ENCODE measurements at regions not wholly inside any gene's neighbourhood (a gene's known extent, or its start where the extent isn't known, plus 50 kb on each side); places are given as distances from the start of the nearest gene placed in this dataset. TPM values are rescaled to one million over a fixed set of nuclear protein-coding genes. Genes with fewer than 3 reads are reported as not detected.

DNA sequence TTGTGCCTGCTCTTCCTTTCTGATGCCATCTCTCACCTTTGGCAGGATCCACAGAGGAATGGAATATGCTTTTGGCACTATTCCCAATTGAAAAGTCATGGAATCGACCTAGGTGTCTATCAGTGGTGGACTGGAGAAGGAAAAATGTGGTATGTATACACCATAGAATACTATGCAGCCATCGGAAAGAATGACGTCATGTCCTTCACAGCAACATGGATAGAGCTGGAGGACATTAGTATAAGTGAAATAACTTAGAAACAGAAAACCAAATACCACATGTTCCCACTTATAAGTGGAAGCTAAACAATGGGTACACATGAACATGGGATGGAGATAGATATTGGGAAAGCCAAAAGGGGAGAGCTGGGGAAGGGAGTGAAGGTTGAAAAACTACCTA lies 58.3 kb upstream of the SMIM31 start:
- no peak for DNase-seq (ENCODE audit: low read depth)
- H3K36me3 ChIP-seq (ENCODE audit: control insufficient read depth, insufficient read depth, low read length), result no peaks in the 10 kb centered on the region
- H3K27me3 ChIP-seq (ENCODE audit: control insufficient read depth, insufficient read depth, low read length), result no peaks in the 10 kb centered on the region
- TF ChIP-seq, protein P1, sequence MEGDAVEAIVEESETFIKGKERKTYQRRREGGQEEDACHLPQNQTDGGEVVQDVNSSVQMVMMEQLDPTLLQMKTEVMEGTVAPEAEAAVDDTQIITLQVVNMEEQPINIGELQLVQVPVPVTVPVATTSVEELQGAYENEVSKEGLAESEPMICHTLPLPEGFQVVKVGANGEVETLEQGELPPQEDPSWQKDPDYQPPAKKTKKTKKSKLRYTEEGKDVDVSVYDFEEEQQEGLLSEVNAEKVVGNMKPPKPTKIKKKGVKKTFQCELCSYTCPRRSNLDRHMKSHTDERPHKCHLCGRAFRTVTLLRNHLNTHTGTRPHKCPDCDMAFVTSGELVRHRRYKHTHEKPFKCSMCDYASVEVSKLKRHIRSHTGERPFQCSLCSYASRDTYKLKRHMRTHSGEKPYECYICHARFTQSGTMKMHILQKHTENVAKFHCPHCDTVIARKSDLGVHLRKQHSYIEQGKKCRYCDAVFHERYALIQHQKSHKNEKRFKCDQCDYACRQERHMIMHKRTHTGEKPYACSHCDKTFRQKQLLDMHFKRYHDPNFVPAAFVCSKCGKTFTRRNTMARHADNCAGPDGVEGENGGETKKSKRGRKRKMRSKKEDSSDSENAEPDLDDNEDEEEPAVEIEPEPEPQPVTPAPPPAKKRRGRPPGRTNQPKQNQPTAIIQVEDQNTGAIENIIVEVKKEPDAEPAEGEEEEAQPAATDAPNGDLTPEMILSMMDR (IDR thresholded peaks at IDR 0.05; ENCODE audit: insufficient read depth, low read depth, low read length), result no peak
- CTCF ChIA-PET, result no interaction called here
- H3K4me3 ChIP-seq (ENCODE audit: low read depth, low read length), result no peak overlapping the region
- POLR2A ChIA-PET, result no interaction called here

DNA sequence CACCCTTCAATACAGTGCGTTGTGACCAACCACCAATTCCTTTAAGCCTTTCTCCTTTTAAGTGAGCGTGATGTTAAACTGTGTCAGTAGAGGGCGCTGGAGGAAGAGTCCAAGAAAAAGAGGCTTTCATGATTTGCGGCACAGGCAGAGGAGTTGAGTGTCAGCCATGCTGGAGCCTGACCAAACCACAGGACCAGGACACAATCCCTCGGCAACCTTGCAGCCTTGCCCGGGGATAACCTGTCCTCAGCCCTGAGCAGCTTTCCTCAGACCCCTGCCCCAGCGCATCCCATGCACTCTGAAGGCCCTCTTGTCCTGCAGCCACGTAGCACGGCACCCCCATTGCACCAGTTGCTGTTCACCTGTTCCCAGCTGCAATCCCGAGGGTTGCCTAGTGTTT lies 53.5 kb upstream of the SMIM31 start:
- Histone ChIP-seq H3K36me3 (ENCODE audit: control insufficient read depth, insufficient read depth, low read length) (no peaks in the 10 kb centered on the region), H3K27me3 (ENCODE audit: control insufficient read depth, insufficient read depth, low read length) (no peaks in the 10 kb centered on the region), H3K4me3 (ENCODE audit: low read depth, low read length) (no peak overlapping the region)
- ChIA-PET CTCF (interaction anchor here (1.5 kb wide), 1 partner anchor 12 kb away, joined by 4 read pairs; no protein-coding TSS in a partner anchor), POLR2A (no interaction called here)
- TF ChIP-seq, protein P1 (IDR thresholded peaks at IDR 0.05; ENCODE audit: insufficient read depth, low read depth, low read length), result no peak
- DNase-seq (ENCODE audit: low read depth), result no peak

DNA sequence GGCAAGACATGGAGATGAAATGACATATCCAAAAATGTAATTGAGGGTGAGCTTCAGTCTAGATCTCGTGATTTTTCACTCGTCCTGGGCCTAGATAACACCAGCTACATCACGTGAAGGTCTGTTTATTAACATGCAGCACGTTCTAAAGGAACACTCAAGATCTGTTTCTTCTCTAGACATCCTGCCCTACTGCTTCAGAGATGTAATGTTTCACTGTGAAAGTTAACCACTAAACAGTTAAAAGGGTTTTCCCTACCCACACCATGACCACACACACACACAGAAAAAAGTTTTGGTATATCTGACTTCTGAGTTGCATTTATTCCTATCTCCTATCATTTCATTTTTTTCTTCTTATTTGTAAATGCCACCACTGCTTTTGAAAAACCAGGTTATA lies 52.3 kb upstream of the SMIM31 start:
- TF ChIP-seq, protein P1 (IDR thresholded peaks at IDR 0.05; ENCODE audit: insufficient read depth, low read depth, low read length), result no peak
- H3K27me3 ChIP-seq (ENCODE audit: control insufficient read depth, insufficient read depth, low read length), result no peaks in the 10 kb centered on the region
- DNase-seq (ENCODE audit: low read depth), result no peak
- ChIA-PET POLR2A (no interaction called here), CTCF (no interaction called here)
- no peaks in the 10 kb centered on the region for H3K36me3 ChIP-seq (ENCODE audit: control insufficient read depth, insufficient read depth, low read length)
- H3K4me3 ChIP-seq (ENCODE audit: low read depth, low read length), result no peak overlapping the region

Small RNA genes lying in the stretch of these regions (small RNA-seq; reads per million reads assigned to genes)
- gene AC074198.2 (ENCODE audit: insufficient read length, low read depth, low replicate concordance) (not detected), gene RNU6-284P (ENCODE audit: insufficient read length, low read depth, low replicate concordance) (not detected)

All from BJ (cell line).